GM18519 (cell line): ENCODE measurements at regions not wholly inside any gene's neighbourhood (a gene's known extent, or its start where the extent isn't known, plus 50 kb on each side); places are given as distances from the start of the nearest gene placed in this dataset.

Experiments
- ATAC-seq: cut with Tn5 transposase; IDR thresholded peaks from one replicate; pipeline ENCODE4 v1.9.1; 2021; ENCODE audit warnings: mild to moderate bottlenecking, moderate library complexity; ENCODE audit not compliant: unreplicated experiment, low FRiP score

DNA sequence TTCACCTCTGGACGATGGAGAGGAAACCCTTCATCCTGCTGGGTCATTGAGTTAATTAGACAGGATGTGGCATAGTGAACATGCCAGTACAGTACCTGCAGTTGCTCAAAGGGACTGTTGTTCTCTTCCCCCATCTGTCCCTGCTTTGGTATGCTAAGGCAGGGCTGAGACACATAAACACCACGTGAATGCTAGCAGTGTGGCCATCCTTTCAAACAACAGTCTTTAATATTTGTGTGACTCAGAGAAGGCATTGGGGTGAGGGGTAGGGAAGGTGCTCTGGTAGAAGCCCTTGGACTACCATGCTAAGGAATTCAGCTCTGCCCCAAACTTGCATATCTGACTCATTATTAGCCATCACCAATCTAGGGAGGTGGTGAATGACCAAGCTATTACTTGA is 180.2 kb upstream of the ZNF618 start:
- ATAC-seq: no peak

GRCh38 chr9:113701774-113702755 is 174.0 kb upstream of the ZNF618 start:
- ATAC-seq: no peak

GRCh38 chr9:113705306-113705927 is 170.7 kb upstream of the ZNF618 start:
- no peak for ATAC-seq

DNA sequence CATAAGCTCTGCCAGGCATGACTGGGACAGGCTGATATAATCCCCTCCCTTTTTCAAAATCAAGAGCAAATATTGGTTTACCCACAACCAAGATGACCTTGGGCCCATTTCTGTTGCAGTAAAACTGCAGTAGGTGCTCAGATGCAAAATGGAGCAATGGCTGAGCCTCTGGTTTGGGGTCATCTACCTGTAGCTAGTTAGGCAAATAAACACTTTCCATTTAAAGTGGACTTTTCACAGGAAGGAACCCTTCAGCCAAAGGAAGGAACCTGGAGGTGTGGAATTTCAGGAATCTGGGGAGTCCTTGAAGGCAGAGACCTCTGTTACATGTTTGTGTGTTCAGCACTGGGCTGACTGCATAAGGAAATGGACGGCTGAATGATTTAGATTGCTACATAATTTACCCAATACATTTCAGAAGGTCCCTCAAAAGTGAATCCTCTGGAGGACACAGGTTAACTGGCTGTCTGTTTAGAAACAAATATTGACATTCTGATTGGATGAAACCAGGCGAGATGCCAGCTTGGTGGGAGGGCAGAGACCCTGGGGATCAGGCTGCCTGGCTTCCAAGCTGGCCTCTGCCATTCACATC is 170.1 kb upstream of the ZNF618 start:
- ATAC-seq: no peak

DNA sequence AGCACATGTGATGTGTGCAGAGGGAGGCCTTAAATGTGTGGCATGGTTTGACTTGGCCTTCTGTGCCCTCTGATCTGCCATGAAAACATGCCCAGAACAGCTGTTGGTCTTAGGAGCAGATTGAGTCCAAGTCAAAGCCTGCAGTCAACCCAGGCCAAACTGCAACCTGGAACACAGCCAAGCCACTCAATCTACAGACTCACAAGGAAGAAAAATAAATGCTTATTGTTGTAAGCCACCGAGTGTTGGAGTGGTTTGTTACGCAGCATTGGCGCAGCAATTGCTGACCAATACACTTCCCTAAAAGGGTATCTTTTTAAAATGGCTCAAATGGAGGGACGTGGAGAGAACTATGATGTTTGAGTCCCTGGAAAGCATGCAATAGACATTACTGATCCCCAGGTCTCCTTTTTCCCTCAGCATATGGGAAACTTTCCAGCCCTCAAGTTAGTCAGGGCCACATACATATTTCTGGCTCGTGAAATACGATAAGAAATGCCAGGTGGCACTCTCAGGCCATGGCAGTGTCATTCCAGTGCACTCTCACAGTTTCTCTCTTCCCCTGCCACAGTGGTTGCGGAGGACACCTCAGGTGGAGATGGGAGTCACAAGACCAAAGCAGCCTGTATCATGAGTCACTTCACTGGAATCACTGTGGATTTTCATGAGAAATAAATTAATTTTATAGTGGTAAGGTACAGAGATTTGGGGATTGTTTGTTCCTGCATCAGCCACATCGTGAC is 168.0 kb upstream of the ZNF618 start:
- no peak for ATAC-seq

GRCh38 chr9:113708821-113709713 is 167.0 kb upstream of the ZNF618 start:
- no peak for ATAC-seq

DNA sequence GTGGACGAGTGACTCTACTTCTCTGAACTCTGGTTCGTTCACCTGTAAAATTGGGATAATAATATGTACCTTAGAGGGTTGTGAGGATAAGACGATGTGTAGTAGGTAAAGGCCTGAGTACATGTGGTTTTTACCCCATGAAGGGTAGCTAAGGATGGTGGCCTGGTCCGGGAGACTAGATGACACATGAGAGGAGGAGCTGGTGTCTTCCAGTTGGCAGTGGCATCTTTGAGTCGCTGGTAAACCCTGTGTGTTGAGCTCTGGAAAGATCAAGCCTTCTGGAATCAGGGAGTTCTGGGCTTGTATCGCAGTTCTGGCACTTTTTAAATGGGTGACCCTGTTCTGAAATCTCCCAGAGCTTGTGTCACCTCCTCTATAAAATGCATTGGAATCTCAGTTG is 166.4 kb upstream of the ZNF618 start:
- ATAC-seq: no peak

- ATAC-seq: no peak
Observed at GRCh38 chr9:113711251-113711650, 164.9 kb upstream of the ZNF618 start.

GRCh38 chr9:113712053-113712452 is 164.1 kb upstream of the ZNF618 start:
- ATAC-seq: no peak

DNA sequence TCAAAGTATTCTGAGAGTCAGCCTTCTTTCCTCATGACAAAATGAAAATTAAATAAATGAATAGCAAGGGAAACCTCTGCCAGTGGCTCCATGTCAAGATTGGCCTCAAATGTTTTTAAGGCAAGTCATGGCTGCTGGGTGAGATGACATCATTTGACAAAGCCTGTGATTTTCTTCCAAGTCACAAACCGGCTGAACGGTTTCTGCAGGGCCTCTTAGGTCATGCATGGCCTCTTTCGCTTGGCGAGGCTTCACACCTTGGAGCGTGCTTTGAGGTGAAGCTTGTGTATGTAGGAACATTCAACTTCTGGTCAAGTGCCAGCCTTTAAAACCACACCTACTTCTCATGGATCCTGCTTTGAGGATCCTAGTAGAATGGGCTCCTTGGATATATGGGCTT is 161.0 kb upstream of the ZNF618 start:
- ATAC-seq: no peak

DNA sequence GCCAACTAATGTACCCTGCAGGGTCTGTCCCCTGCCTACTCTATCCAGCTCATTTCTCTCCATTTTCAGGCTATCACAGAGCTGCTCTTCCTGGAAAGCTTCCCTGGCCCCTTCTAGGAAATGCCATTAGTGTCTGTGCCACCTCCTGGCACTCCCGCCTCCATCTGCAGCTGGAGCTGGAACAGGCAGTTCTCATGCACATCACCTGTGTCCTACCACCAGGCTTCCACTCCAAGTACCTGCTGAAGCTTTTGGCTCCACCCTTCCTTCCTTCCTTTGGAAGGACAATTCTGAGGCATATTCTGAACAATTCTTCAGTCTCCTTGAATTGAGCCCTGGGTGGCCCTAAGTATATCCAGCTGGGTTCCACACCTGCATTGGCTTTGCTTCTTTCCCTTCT is 156.2 kb upstream of the ZNF618 start:
- no peak for ATAC-seq

DNA sequence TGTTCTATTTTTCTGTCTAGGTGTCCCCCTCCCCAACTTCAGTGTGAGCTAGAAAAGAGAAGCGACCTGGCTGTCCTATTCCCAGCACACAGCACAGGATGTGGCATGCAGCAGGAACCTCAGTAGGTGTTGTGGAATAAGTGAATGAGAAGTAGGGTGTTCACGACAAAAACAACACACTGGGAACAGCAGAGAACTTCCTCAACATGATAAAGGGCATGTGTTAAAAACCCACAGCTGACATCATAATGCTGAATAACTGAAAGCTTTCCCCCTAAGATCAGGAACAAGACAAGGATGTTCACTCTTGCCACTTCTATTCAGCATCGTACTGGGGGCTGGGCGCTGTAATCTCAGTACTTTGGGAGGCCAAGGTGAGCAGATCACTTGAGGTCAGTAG is 155.6 kb upstream of the ZNF618 start:
- no peak for ATAC-seq

DNA sequence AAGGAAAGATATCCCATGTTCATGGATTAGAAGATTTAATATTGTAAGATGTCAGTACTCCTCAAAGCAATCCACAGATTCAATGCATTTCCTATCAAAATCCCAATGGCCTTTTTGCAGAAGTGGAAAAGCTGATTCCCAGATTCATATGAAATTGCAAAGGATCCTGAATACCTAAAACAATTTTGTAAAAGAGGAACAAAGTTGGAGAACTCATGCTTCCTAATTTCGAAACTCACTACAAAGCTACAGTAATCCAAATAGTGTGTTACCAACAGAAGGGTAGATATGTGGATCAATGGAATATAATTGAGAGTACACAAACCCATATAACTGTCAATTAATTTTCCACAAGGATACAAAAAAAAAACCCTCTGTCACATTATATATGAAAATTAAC is 154.3 kb upstream of the ZNF618 start:
- ATAC-seq: no peak

DNA sequence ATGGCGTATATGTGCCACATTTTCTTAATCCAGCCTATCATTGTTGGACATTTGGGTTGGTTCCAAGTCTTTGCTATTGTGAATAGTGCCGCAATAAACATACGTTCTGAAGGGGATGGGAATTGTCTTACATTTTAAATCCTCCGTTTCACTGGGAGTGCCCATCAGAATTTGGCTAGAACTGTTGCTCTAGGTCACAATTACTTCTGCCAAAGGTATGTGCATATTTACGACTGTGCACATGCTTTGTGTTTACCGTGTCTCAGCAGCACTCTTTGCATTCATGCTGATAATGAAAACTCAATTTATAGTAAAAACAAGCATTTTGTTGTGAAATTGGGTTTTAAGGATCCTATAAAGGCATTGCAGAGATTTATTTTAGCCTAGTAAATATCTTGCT is 151.9 kb upstream of the ZNF618 start:
- ATAC-seq: no peak

DNA sequence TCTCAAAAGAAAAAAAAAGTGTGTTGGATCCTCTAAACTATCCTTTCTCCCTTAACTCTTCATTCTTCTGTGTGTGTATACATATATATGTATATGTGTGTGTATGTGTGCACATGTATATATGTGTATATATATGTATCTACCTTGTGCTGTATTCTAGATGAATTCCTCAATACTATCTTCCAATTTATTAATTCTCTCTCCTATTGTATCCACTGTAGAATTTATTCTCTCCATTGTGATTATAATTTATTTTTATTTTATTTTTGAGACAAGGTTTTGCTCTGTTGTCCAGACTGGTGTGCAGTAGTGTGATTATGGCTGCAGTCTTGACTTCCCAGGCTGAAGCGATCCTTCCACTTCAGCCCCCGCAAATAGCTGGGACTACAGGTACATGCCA is 147.1 kb upstream of the ZNF618 start:
- no peak for ATAC-seq

DNA sequence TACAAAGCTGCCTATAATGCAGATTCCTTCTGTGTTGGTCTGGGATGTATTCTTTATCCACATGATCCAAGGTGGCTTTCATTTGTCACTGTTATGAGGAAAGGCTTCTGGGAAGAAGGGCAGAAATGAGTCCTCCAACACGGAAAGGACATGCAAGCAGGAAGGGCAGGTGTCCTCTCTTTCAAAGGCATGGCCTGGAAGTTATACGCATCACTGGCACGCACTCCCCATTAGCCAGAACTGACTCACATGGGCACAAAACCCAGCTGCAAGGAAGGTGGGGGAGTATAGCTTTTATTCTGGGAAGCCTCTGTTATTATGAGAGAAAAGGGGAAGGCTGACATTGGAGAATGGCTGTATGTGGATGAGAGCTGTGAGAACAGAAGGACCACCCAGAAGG is 141.3 kb upstream of the ZNF618 start:
- no peak for ATAC-seq

DNA sequence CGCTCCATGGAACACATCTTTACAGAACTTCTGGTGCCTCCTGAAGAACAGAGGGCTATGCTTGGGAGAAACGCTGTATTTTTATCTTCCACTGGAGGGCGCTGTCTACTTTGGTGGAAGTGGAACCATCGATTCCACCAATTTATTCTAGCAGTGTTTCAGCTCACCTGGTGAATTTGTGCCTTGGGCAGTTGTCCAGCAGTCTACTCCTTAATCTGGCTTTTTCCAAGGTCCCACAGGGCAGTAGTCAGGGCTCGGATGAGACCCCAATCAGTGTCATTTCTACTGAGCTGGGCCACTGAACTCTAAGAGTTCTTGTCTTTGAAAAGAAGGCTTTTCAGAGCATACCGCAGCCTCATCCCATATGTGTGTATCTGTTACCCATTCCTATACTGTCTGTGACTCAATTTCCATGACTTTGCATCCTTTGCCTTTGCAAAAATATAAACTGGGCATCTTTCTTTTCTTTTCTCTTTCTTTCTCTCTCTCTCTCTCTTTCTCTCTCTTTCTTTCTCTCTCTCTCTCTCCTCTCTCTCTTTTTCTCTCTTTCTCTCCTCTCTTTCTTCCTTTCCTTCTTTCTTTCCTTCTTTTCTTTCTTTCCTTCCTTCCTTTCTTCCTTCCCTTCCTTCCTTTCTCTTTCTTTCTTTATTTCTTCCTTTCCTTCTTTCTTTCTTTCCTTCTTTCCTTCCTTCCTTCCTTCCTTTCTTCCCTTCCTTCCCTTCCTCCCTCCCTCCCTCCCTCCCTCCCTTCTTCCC is 138.4 kb upstream of the ZNF618 start:
- ATAC-seq: no peak

- no peak for ATAC-seq
Observed at GRCh38 chr9:113738496-113738892, 137.6 kb upstream of the ZNF618 start.

DNA sequence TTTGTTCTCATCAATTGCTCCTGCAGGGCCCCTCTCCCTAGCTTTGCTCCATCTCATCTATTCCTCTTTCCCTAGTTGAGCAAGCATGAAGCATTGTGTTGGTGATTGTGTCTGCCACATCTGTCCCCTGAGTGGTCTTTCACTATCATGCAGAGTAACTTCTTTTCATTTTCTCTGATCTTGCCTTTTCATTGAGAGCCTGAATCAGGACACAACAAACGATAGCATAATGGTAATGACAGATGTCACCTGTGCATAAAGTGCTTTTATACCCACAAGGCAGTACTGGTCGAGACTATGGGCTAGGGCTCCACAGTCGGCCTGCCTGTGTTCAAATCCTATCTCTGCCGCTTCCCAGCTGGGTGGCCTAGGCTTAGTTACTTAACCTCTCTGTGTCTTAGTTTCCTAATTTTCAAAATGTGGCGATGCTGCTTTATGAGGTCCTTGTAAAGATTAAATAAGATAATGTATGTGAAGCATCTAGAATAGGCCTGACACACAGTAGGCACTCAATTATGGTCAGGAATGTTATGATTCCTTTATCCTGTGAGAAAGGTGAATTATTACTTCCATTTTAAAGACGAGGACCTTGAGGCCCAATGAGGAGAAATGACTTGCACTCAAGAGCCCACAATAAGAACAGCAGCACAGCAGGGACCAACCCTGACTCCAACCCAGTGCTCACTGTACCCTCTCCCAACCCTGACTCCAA is 137.1 kb upstream of the ZNF618 start:
- no peak for ATAC-seq
